Keratinocyte (primary cell): ENCODE measurements at regions not wholly inside any gene's neighbourhood (a gene's known extent, or its start where the extent isn't known, plus 50 kb on each side); places are given as distances from the start of the nearest gene placed in this dataset.

Experiments used
- DNase-seq: peaks from one replicate; pipeline ENCODE4 v3.0.0-alpha.2; 2011; ENCODE audit warnings: low read depth, missing footprints, low spot score
- FAIRE-seq: peaks from 2 replicates; lab custom pipeline; 2011; peaks lifted over from hg19 to GRCh38; lab: Jason Lieb, UNC
- H2AFZ ChIP-seq: 2 replicates; pipeline ENCODE4 v1.6.0; 2012; ENCODE audit warnings: low read length, control low read depth, inconsistent platforms; ENCODE audit not compliant: control insufficient read depth
- H3K27ac ChIP-seq: 2 replicates; pipeline ENCODE4 v1.5.1; 2011; ENCODE audit warnings: low read length; ENCODE audit not compliant: control insufficient read depth, insufficient read depth
- H3K27me3 ChIP-seq: 3 replicates; pipeline ENCODE4 v1.6.0; 2011; ENCODE audit warnings: low read length; ENCODE audit not compliant: control insufficient read depth, insufficient read depth; ENCODE audit errors: extremely low read depth
- H3K36me3 ChIP-seq, 2 experiments: 2 replicates in 1 of 2; 3 replicates in 1 of 2; pipeline ENCODE4 v1.5.1; 2011; ENCODE audit warnings: low read length in 2 of 2, mild to moderate bottlenecking in 1 of 2; ENCODE audit not compliant: control insufficient read depth in 2 of 2, insufficient read depth in 2 of 2; ENCODE audit errors: extremely low read depth in 1 of 2
- H3K4me1 ChIP-seq: 3 replicates; pipeline ENCODE4 v1.5.1; 2011; ENCODE audit warnings: low read length; ENCODE audit not compliant: control insufficient read depth, insufficient read depth; ENCODE audit errors: extremely low read depth
- H3K4me2 ChIP-seq: 3 replicates; pipeline ENCODE4 v1.6.0; 2011; ENCODE audit warnings: low read depth, low read length; ENCODE audit not compliant: control insufficient read depth, insufficient read depth; ENCODE audit errors: extremely low read depth
- H3K4me3 ChIP-seq, 3 experiments: fragments of 200-600 bp in 1 of 3; sonication (generic) in 1 of 3; 2 replicates in 2 of 3; 3 replicates in 1 of 3; pipeline ENCODE4 v1.5.1; 2011 to 2016; ENCODE audit warnings: low read length in 3 of 3, mild to moderate bottlenecking in 3 of 3, control low read depth in 2 of 3, inconsistent platforms in 1 of 3, low read depth in 1 of 3, mixed read lengths in 1 of 3, mixed run types in 1 of 3, moderate library complexity in 1 of 3; ENCODE audit not compliant: control insufficient read depth in 2 of 3, insufficient read depth in 2 of 3; ENCODE audit errors: extremely low read depth in 1 of 3
- H3K79me2 ChIP-seq: 2 replicates; pipeline ENCODE4 v1.6.0; 2012; ENCODE audit warnings: low read length; ENCODE audit not compliant: control insufficient read depth, insufficient read depth
- H3K9ac ChIP-seq: 3 replicates; pipeline ENCODE4 v1.6.0; 2011; ENCODE audit warnings: low read length; ENCODE audit not compliant: control insufficient read depth, insufficient read depth; ENCODE audit errors: extremely low read depth
- H3K9me1 ChIP-seq: 3 replicates; pipeline ENCODE4 v1.6.0; 2011; ENCODE audit warnings: low read length; ENCODE audit not compliant: control insufficient read depth, insufficient read depth; ENCODE audit errors: extremely low read depth
- H3K9me3 ChIP-seq: 2 replicates; pipeline ENCODE4 v1.5.1; 2012; ENCODE audit warnings: low read depth, low read length; ENCODE audit not compliant: control insufficient read depth
- H4K20me1 ChIP-seq: 3 replicates; pipeline ENCODE4 v1.6.0; 2011; ENCODE audit warnings: low read length; ENCODE audit not compliant: control insufficient read depth, insufficient read depth; ENCODE audit errors: extremely low read depth
- CTCF ChIP-seq, 3 experiments: IDR thresholded peaks in 1 of 3; conservative IDR thresholded peaks in 1 of 3; optimal IDR thresholded peaks in 1 of 3; 2 replicates in 2 of 3; 3 replicates in 1 of 3; pipeline versions ENCODE3 to v1.5.1; 2011; ENCODE audit warnings: low read length in 3 of 3, mild to moderate bottlenecking in 3 of 3, moderate library complexity in 2 of 3, control low read depth in 1 of 3, inconsistent platforms in 1 of 3; ENCODE audit not compliant: insufficient read depth in 2 of 3; ENCODE audit errors: extremely low read depth in 1 of 3
- EZH2 ChIP-seq: IDR thresholded peaks from one replicate; pipeline ENCODE4 v1.6.1; 2012; ENCODE audit warnings: inconsistent platforms, mild to moderate bottlenecking, low read length, moderate library complexity
- dilution Hi-C: fragments of 300-500 bp; cut with MboI; formaldehyde crosslinking; loops from one replicate; pipeline ENCODE4 v1.7.0; 2020; ENCODE audit warnings: low sequenced_read_pairs; ENCODE audit not compliant: extremely low pct_ligation_motif_present

GRCh38 chr10:132124201-132124920 is 58.6 kb downstream of the JAKMIP3 start:
- FAIRE-seq: no peak
- H3K36me3 ChIP-seq: no peaks in the 10 kb centered on the region
- TF ChIP-seq EZH2 (no peak), CTCF (optimal IDR thresholded peaks at IDR 0.05 in 1 of 3, IDR thresholded peaks at IDR 0.05 in 1 of 3, conservative IDR thresholded peaks at IDR 0.05 in 1 of 3; ENCODE audit: extremely low read depth in 1 of 3, insufficient read depth in 2 of 3, low read length in 3 of 3) (no peak)

GRCh38 chr10:132129431-132129830 is 57.3 kb upstream of the DPYSL4 start:
- H3K27me3 ChIP-seq: no peaks in the 10 kb centered on the region
- dilution Hi-C loops: no loop called here
- TF ChIP-seq CTCF (optimal IDR thresholded peaks at IDR 0.05 in 1 of 3, IDR thresholded peaks at IDR 0.05 in 1 of 3, conservative IDR thresholded peaks at IDR 0.05 in 1 of 3; ENCODE audit: extremely low read depth in 1 of 3, insufficient read depth in 2 of 3, low read length in 3 of 3) (no peak), EZH2 (no peak)

More at GRCh38 chr10:132124201-132124920, 58.6 kb downstream of the JAKMIP3 start:
- H3K9me1 ChIP-seq: no peaks in the 10 kb centered on the region
- H3K27ac ChIP-seq: no peak overlapping the region
- H3K4me1 ChIP-seq: no peaks in the 10 kb centered on the region
- H3K4me2 ChIP-seq: no peak overlapping the region
- no peak overlapping the region for H3K9ac ChIP-seq
- H3K27me3 ChIP-seq: no peaks in the 10 kb centered on the region
- H3K9me3 ChIP-seq: no peaks in the 10 kb centered on the region
- no peak for DNase-seq
- H2AFZ ChIP-seq: no peak overlapping the region
- H4K20me1 ChIP-seq: no peaks in the 10 kb centered on the region
- dilution Hi-C loops: no loop called here
- H3K79me2 ChIP-seq: no peaks in the 10 kb centered on the region
- no peak overlapping the region for H3K4me3 ChIP-seq

More at GRCh38 chr10:132129431-132129830, 57.3 kb upstream of the DPYSL4 start:
- Histone ChIP-seq H3K4me3 (no peak overlapping the region), H3K9me3 (no peaks in the 10 kb centered on the region), H3K36me3 (no peaks in the 10 kb centered on the region), H3K9ac (no peak overlapping the region), H4K20me1 (no peaks in the 10 kb centered on the region), H2AFZ (no peak overlapping the region), H3K4me2 (no peak overlapping the region), H3K4me1 (no peaks in the 10 kb centered on the region), H3K9me1 (no peaks in the 10 kb centered on the region), H3K79me2 (no peaks in the 10 kb centered on the region), H3K27ac (no peak overlapping the region)
- FAIRE-seq: no peak
- DNase-seq: no peak
